GM18505 (cell line): ENCODE measurements at regions not wholly inside any gene's neighbourhood (a gene's known extent, or its start where the extent isn't known, plus 50 kb on each side); places are given as distances from the start of the nearest gene placed in this dataset.
A peak's percentile ranks its signal among the peaks of the same experiment; 100 is the strongest.

Experiments
- ATAC-seq: cut with Tn5 transposase; IDR thresholded peaks from one replicate; pipeline ENCODE4 v1.9.1; 2021; ENCODE audit not compliant: unreplicated experiment
- POLR2A ChIP-seq: IDR thresholded peaks from 4 replicates; pipeline ENCODE4 v1.6.1; 2011; ENCODE audit warnings: borderline replicate concordance; ENCODE audit not compliant: insufficient read depth, insufficient read length; ENCODE audit errors: extremely low read depth

- ATAC-seq: no peak
- TF ChIP-seq POLR2A: no peak
Observed at GRCh38 chr14:39812532-39813320, 380.5 kb upstream of the FBXO33 start.

DNA sequence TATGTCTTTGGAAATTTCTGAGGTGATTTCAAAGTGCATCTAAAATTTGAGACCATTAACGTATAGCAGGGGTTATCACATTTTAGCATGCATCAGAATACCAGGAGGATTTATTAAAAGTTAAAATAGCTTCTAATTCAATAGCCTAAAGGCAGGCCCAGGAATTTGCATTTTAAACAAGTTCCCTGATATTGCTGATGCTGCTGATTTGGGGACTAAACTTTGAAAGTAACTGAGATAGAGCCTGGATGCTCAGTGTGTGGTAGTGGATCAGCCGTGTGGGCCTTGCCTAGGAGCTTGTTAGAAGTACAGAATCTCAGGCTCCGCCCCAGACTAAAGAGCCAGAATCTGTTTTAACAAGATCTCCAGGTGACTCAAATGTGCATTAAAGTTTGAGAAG is 375.0 kb upstream of the FBXO33 start:
- TF ChIP-seq POLR2A: no peak
- no peak for ATAC-seq

DNA sequence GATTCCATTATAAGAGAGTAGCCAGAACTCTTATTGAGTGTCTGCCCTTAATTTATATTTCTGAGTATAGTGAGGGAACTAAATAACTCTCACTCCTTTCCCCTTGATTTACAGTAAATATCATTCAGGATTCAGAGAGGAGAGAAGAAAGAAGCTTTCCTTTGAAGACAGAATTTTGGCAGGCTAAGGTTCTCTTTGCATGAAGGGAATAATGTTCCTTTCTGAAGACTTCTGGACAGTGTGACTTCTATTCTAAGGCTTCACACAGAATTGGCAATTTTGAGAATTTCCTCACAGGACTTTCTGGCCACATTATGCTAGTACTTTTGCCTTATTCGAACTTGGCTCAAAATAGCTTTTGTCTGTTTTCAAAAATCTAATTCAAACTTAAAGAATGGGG is 352.2 kb upstream of the FBXO33 start:
- no peak for TF ChIP-seq POLR2A
- no peak for ATAC-seq

- no peak for TF ChIP-seq POLR2A
Observed at GRCh38 chr14:39781466-39781865, 349.2 kb upstream of the FBXO33 start.

DNA sequence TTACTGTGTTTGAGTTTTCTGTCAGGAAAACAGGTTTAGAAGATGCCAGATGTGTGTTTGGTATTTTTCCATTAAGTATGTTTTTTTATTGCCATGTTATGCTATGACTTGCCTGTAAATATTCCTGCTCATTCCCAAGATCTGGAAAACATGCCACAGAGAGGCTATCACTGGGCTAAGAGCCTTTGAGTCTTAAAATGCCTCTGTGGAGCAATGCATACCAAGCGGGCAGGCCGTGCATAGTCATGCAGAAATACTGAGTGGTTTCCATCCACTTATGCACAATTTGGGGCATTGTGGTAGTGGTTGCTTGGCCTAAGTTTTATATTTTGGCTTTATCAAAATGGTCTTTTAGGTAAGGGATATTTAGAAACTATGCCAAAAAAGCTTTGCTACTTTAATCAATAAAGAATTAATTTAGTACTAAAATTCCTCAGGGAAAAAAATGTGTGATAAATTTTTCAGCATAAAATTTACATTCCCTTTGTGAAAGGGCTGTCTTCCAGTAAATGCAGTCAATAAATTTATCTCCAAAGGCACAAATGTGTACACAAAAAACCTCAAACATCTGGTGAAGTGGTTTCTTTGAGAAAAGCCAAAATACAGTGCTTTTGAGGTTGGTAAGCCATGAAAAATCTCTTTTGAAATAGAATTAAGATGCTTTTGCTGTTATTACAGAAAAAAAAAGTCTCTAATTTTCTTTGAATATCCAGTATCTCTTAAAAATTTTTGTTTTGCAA is 341.3 kb upstream of the FBXO33 start:
- no peak for ATAC-seq

More at GRCh38 chr14:39781466-39781865, 349.2 kb upstream of the FBXO33 start:
- no peak for ATAC-seq

DNA sequence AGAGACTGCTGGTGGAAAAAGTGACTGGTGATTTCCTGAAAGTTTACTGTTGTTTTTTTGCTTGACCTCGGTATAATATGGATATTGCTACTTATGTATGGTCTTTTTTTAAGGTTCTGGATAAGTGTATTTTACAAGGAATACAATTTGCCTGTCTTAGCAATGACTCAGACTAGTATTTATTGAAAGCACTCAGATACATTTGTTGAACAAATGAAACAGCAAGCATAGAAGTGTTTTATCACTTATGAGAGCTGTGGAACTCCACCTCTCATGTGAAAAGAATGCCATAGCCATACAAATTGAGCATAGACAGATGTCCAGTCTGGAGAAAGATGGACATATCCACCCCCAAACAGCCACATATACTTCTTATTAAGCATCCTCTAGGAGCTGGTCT is 340.4 kb upstream of the FBXO33 start:
- no peak for ATAC-seq
- TF ChIP-seq POLR2A: no peak

More for the DNA sequence above, 341.3 kb upstream of the FBXO33 start:
- TF ChIP-seq POLR2A: no peak

DNA sequence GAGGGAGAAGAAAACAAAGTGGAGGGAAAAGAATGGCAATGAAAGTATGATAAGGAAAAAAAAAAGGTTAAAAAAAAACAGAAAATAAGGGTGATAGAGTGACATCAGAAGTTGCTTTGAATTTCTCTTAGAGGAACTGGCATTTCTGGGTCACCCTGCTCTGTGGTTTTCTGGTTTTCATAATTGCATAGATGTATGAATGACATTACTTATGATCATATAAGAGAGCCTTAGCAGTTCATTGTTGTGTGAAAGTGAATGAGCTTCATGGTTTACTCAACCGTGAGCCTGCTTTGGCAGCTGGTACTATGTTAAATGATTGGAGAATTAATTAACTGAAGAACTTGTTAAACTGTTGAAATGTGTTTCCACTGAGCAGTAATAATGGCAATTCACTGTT is 336.4 kb upstream of the FBXO33 start:
- TF ChIP-seq POLR2A: no peak
- peak; percentile 61 for ATAC-seq

GRCh38 chr14:39766397-39767000 is 334.3 kb upstream of the FBXO33 start:
- TF ChIP-seq POLR2A: no peak
- no peak for ATAC-seq

- no peak for ATAC-seq
- no peak for TF ChIP-seq POLR2A
Observed at GRCh38 chr14:39765676-39766075, 333.4 kb upstream of the FBXO33 start.

DNA sequence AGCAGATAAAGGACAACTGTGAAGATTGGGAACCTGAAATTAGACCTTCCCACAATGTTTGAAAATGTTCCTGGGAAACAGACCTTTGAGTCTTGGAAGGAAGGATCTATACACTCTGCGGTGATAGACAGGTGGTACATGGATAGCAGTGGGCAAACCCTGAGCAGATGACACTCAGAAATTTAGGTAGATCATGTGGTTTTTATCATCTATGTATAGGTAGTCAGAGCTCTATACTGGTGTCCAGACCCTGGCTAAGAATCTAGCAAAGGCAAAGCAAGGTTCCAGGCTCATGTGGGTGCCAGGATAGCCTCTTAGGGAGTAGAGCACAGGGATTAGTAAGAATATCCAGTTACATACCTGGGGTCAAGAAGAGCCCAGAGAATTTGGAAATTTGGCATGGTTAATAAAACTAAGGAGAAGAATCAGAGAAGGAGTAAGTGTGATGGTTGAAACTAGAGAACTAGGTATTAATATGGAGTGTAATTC is 331.2 kb upstream of the FBXO33 start:
- TF ChIP-seq POLR2A: no peak

DNA sequence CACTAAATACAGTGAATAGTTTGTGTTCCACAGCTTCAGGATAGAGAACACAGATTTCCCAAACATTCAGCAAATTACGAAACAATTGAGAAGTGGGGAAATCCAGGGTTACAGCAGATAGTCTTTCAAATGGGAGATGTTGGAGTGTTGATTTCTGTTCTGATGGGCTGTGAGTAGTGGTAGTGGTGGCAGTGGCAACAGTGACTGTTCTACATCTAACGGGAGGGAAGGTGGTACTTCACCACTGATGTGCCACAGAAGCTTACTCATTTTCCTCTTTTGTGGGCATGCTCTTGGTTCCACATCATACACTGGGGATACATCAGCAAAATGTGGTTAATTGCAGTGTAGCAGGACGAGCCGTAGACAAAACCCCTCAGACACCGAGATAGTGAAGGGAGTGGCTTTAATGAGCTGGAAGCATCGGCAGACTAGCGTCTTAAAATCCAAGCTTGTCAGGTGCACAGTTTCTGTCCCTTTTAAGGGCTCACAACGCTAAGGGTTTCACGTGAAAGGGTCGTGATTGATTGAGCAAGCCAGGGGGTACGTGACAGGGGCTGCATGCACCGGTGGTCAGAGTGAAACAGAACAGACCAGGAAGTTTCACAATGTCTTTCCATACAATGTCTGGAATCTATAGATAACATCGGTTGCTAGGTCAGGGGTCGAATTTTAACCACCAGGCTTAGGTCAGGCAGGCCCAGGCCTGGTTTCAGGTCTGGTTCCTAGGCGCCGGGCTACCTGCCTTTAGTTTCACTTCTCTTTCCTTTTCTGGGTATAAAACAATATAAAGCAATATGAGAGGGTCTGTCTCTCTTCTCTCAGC is 330.6 kb upstream of the FBXO33 start:
- ATAC-seq: peak; percentile 72
- TF ChIP-seq POLR2A: no peak

More for the DNA sequence above, 331.2 kb upstream of the FBXO33 start:
- peak; percentile 46 for ATAC-seq

- peak; percentile 90 for ATAC-seq
- TF ChIP-seq POLR2A: no peak
Observed at GRCh38 chr14:39755269-39755878, 323.1 kb upstream of the FBXO33 start.

GRCh38 chr14:39740454-39740853 is 308.2 kb upstream of the FBXO33 start:
- no peak for ATAC-seq
- TF ChIP-seq POLR2A: no peak

DNA sequence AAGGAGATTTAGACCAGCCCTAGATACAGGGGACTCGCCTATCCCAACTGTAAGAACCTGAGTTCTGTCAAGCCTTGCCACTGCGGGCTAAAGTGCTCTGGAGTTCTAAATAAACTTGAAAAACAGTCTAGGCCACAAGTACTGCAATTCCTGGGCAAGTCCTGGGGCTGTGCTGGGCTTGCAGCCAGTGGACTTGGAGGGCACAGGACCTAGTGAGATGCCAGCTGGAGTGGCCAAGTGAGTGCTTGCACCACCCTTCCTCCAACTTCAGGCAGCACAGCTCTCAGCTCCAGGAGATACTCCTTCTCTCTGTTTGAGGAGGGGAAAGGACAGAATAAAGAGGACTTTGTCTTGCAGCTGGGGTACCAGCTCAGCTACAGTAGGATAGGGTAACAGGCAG is 307.6 kb upstream of the FBXO33 start:
- no peak for TF ChIP-seq POLR2A
- ATAC-seq: no peak
